Right lobe of liver (tissue), 6 donors: ENCODE measurements at regions not wholly inside any gene's neighbourhood (a gene's known extent, or its start where the extent isn't known, plus 50 kb on each side); places are given as distances from the start of the nearest gene placed in this dataset.

Experiments used
- ATAC-seq, 4 donors: fragments of 200-7000 bp; cut with Tn5 transposase; one replicate each; pipeline ENCODE4 v1.9.1; 2020; ENCODE audit warnings: mild to moderate bottlenecking in 4 of 4, moderate library complexity in 4 of 4
- DNase-seq, 3 donors: peaks; one replicate each; pipeline ENCODE4 v3.0.0-alpha.2; 2020
- H3K27ac ChIP-seq, 3 donors: fragments of 200-600 bp; one replicate each; pipeline ENCODE4 v1.8.0; 2022
- H3K27me3 ChIP-seq, 2 donors: fragments of 200-600 bp; one replicate each; pipeline ENCODE4 v1.8.0; 2022
- H3K36me3 ChIP-seq, 4 donors: fragments of 200-600 bp; sonication (generic) in 1 of 4; one replicate each; pipeline versions ENCODE4 v1.5.1 to v1.8.0; 2017 to 2022; ENCODE audit warnings: control low read depth in 1 of 4
- H3K4me1 ChIP-seq, 4 donors: fragments of 200-600 bp; sonication (generic) in 1 of 4; one replicate each; pipeline versions ENCODE4 v1.5.1 to v1.8.0; 2017 to 2022; ENCODE audit warnings: control low read depth in 1 of 4
- H3K4me3 ChIP-seq, 3 donors: fragments of 200-600 bp; one replicate each; pipeline ENCODE4 v1.8.0; 2022
- H3K9me3 ChIP-seq, 4 donors: fragments of 200-600 bp; sonication (generic) in 1 of 4; one replicate each; pipeline versions ENCODE4 v1.5.1 to v1.8.0; 2017 to 2022; ENCODE audit warnings: control low read depth in 1 of 4
- CTCF ChIP-seq, 4 donors: fragments of 200-600 bp in 3 of 4; fragments of 450-650 bp in 1 of 4; IDR thresholded peaks; one replicate each; pipeline versions ENCODE4 v1.5.1 to v1.8.0; 2016 to 2022; ENCODE audit warnings: antibody characterized with exemption in 4 of 4, mild to moderate bottlenecking in 2 of 4
- POLR2A ChIP-seq: fragments of 450-650 bp; IDR thresholded peaks from one replicate; pipeline ENCODE4 v1.6.1; 2017; ENCODE audit warnings: antibody characterized with exemption, mild to moderate bottlenecking
- WGBS: methylation state at CpG from one replicate; pipeline ENCODE4 v1.1.6; 2018; ENCODE audit warnings: low coverage, low lambda C conversion rate; ENCODE audit not compliant: insufficient coverage; ENCODE audit errors: missing lambda C conversion rate; 5-methylcytosine and 5-hydroxymethylcytosine counted together
- intact Hi-C, 2 donors: fragments of 100-400 bp; cut with DNase I; formaldehyde crosslinking; loops; one replicate each; pipeline versions ENCODE4 v1.11.2 to v1.14.1; 2022
- donor health status: DM: no; HTN: yes; CAD: no.
- donor health status: DM: no; HTN: no; CAD: no.
- donor health status: DM: no; HTN: no; CAD: no.
- donor health status: DM: no; HTN: yes; CAD: no.
- donor health status: DM: no; HTN: yes; CAD: no.

GRCh38 chr3:182243625-182244024 is 531.9 kb downstream of the SOX2 start:
- intact Hi-C loops = no loop called here
- no peak for DNase-seq
- H3K27me3 ChIP-seq = no peaks in the 10 kb centered on the region

GRCh38 chr3:182244222-182244971 is 532.7 kb downstream of the SOX2 start:
- no peak for TF ChIP-seq POLR2A
- TF ChIP-seq CTCF (IDR thresholded peaks at IDR 0.05) = no peak
- H3K27ac ChIP-seq = peak overlapping the region in 2 of 3 donors; percentile 21 to 54

More at GRCh38 chr3:182243625-182244024, 531.9 kb downstream of the SOX2 start:
- no peaks in the 10 kb centered on the region for H3K36me3 ChIP-seq
- 46% methylated on average over 1 of the region's 1 CpG for WGBS
- no peak overlapping the region for H3K27ac ChIP-seq
- peaks cover 0 to 24% (median 3%) of the 10 kb centered on the region in 4 donors for H3K4me1 ChIP-seq
- no peak overlapping the region for H3K4me3 ChIP-seq
- no peak for ATAC-seq
- TF ChIP-seq POLR2A (no peak), CTCF (IDR thresholded peaks at IDR 0.05) (no peak)
- no peaks in the 10 kb centered on the region for H3K9me3 ChIP-seq

GRCh38 chr3:182245059-182245458 is 533.3 kb downstream of the SOX2 start:
- TF ChIP-seq POLR2A = no peak
- no peak for TF ChIP-seq CTCF (IDR thresholded peaks at IDR 0.05)
- WGBS = 75% methylated on average over 5 of the region's 5 CpGs
- Histone ChIP-seq H3K27me3 (no peaks in the 10 kb centered on the region), H3K4me3 (no peak overlapping the region), H3K4me1 (peaks cover 0 to 24% (median 3%) of the 10 kb centered on the region in 4 donors), H3K9me3 (no peaks in the 10 kb centered on the region), H3K36me3 (no peaks in the 10 kb centered on the region), H3K27ac (no peak overlapping the region)
- ATAC-seq (no peak), DNase-seq (no peak)
- intact Hi-C loops = no loop called here

More at GRCh38 chr3:182244222-182244971, 532.7 kb downstream of the SOX2 start:
- intact Hi-C loops = no loop called here
- Histone ChIP-seq H3K4me3 (no peak overlapping the region), H3K9me3 (no peaks in the 10 kb centered on the region), H3K4me1 (peaks cover 0 to 24% (median 3%) of the 10 kb centered on the region in 4 donors), H3K27me3 (no peaks in the 10 kb centered on the region), H3K36me3 (no peaks in the 10 kb centered on the region)
- peak in 2 of 3 donors; percentile 23 to 73 for DNase-seq
- peak; percentile 93 to 98 (median 94) for ATAC-seq
- WGBS = 60% methylated on average over 3 of the region's 4 CpGs

GRCh38 chr3:182246870-182247269 is 535.1 kb downstream of the SOX2 start:
- Histone ChIP-seq H3K36me3 (no peaks in the 10 kb centered on the region), H3K4me1 (peaks cover 0 to 19% (median 3%) of the 10 kb centered on the region in 4 donors), H3K9me3 (no peaks in the 10 kb centered on the region), H3K4me3 (no peak overlapping the region), H3K27ac (no peak overlapping the region), H3K27me3 (no peaks in the 10 kb centered on the region)
- ATAC-seq (no peak), DNase-seq (no peak)
- WGBS = 43% methylated on average over 5 of the region's 5 CpGs
- intact Hi-C loops = no loop called here
- no peak for TF ChIP-seq CTCF (IDR thresholded peaks at IDR 0.05)
- no peak for TF ChIP-seq POLR2A
